NCI-H82 (cell line): ENCODE measurements at regions not wholly inside any gene's neighbourhood (a gene's known extent, or its start where the extent isn't known, plus 50 kb on each side); places are given as distances from the start of the nearest gene placed in this dataset.
"Not testable (repeated sequence)": the region's sequence is repeated elsewhere in the genome, so short reads cannot be mapped to it uniquely, and the experiment has no call there.

Experiments used
- DNase-seq: peaks from one replicate; lab custom pipeline; 2025; lab: John Stamatoyannopoulos, UW

DNA sequence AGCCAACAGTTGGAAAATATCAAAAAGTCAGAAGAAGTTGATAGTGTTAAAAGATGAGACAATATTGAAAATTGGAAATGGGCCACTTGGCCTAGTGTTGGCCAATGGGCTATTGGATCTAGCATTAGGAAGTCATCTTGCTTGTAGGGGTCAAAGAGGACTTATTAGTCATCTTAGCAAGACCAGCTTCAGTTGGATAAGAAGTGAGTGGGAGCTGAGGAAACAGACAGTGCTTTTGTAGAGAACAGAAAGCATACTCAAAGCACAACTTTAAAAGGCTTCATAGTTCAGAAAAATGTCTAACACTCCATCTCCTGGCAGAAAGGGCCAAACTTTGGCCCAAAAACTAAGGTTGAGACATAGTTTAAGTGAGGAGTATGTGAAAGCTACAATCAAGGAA lies 139.9 kb upstream of the PKN2 start:
- DNase-seq = no peak

DNA sequence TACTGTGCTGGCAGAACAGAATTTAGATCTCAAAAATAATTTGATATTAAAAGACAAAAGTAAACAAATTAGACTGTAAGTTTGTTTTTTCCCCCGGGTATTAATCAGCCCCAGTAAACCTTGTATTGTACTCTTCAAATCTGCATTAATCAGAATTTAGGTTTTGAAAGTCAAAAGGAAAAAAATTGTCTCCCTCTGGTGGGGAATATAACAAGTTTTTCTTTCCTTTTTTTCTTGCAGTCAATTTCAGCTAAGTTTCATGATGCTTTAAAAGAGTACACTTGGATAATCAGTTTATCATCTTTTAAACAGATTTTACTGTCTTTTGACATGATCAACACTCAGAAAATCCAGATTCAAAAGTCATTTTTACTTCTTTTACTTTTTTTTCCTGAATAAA lies 134.5 kb upstream of the PKN2 start:
- DNase-seq = peak; percentile 38

DNA sequence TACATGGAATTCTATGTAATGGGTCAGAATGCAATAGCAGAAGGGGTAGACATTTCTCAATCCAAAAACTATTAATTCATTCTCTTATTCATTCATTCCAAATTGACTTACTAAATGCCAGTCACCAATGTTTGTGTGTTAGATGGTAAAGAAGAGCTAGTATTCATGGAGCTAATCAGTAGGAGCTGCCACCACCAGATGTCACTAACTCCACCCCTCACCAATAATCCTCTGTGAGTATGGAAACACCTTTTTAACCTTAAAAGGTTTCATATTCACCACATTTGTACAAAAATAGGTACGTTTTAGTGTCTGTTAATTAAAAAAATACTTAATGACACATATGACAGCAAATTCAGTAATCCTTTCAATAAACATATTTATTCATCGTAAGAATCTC lies 131.8 kb upstream of the PKN2 start:
- DNase-seq = peak; percentile 50

DNA sequence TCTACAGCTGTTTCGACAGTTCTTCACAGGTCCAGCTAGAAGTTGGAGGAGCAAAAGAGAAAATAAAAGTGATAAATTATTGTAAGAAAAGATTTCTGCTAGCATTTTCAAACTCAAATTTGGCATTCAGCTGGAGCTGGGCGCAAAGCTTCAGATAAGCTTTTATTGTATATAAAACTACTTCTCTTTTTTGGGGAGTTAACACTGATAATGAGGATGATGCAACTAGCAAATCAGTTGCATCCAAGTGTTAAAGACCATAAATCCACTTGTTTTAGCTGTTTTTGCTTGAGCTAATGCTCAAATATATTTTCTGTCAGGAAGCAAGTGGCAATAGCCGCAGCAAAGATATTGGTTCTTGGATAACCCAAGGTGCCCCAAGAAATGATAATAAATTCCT lies 127.1 kb upstream of the PKN2 start:
- DNase-seq = no peak

DNA sequence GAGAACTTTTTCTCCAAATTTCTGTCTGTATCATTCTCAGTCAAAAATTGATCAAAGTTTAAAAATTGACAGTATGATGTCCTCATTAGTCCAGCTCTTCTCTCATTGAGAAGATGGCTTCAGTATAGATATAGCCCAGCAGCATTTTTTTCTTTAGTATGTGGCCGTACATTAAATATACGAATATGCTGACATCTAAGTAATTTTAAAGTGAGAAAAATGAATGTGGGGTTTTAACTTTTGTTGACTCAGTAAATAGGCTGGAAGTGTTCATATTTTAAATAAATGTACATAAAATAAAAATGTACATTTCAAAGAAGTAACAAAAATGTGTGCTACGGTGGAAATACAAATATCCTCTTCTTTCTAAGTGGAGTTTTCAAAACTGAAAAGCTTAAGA lies 123.5 kb upstream of the PKN2 start:
- DNase-seq = no peak

DNA sequence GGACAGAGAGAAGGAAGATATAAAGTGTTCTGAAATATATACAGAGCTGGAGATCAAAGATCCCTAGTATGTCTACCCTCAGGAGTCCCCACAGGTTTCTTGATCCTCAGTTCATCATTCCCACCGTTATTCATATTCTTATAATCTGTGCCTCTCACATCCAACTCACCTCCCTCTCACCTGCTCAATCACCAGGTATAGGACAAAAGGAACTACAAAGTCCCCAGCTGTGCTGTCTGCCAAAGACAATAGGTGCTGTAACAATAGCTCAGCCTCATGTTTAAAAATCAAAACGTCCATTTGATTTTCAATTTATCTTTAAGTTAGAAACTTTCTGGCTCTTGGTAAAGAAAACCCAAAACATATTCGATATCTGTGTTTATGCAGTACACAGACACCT lies 121.1 kb upstream of the PKN2 start:
- no peak for DNase-seq

DNA sequence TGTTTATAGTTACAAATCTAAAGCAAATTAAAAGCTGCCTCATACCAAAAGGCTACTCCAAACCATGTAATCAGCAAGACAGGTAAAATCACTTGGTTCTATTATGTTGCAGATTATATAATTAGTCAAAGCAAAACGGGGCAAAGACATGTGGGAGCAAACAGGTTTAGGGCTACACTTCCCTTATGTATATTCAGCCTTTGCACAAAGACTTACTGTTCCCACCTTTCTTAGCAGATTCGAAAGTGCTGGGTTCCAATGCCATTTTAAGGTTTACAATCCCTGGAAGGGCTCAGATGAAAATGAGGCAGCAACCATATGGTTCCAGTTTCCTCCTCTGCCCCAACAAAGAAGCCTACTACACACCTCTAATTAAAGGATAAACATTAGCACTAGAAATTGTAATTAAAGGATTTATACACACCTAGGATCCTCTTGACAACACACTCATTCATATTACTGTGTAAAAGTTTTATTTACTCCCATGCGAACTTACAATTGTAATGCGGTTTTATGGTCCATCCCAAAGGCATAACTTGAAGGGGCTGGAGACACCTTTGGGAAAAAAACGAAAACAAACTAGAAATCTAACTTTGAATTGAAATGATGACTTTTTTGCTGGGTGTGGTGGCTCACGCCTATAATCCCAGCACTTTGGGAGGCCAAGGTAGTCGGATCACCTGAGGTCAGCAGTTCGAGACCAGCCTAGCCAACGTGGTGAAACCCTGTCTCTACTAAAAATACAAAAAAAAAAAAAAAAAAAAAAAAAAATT lies 117.3 kb upstream of the PKN2 start:
- peak; percentile 53 for DNase-seq

DNA sequence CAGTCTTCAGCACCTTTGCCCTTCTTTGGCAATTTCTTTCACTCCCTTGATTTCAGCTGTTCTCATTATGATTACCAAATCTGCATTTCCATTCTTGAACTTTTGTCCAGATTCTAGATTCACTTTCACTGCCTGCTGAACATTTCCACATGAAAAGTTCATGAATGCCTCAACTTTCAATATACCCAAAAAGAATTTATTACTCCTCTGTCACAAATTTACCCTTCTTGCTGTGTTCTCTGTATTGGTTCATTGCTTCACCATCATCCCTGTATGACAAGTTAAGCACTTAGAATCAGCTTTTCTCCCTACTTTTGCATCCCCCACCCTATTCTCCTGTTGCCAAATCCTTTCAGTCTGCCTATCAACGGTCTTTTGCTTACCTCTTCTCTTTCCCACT lies 112.6 kb upstream of the PKN2 start:
- DNase-seq = no peak

DNA sequence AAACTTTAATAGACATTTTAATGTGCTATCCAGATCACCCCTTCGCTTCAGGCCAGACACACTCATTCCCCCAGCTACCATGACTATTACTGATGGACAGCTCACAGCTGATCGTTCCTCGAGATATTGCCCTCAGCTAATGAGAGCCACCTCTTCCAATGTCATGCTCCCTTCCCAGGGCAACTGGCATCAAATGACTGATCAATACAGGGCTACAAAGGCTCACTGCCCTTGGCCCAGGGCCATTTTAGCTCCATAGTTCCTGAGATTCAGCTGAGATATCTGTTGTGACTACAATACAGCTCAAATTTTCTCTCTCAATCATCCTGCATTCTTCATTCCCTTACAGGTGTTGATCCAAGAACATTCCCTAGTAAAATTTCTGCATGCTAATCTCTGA lies 104.5 kb upstream of the PKN2 start:
- no peak for DNase-seq

DNA sequence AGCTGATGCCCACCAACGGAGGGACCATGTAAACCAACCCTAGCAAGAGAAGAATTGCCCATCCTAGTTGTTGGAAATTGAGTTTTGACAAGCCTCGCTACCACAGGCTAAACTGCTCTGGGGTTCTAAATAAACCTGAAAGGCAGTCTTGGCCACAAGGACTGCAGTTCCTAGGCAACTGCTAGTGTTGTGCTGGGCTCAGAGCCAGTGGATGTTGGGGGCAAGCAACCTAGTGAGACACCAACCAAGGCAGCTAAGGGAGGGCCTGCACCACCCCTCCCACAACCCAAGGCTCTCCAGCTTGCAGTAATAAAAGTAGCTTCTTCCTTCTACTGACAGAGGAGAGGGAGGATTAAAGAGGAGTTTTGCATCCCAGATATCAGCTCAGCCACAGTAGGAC lies 102.4 kb upstream of the PKN2 start:
- no peak for DNase-seq

DNA sequence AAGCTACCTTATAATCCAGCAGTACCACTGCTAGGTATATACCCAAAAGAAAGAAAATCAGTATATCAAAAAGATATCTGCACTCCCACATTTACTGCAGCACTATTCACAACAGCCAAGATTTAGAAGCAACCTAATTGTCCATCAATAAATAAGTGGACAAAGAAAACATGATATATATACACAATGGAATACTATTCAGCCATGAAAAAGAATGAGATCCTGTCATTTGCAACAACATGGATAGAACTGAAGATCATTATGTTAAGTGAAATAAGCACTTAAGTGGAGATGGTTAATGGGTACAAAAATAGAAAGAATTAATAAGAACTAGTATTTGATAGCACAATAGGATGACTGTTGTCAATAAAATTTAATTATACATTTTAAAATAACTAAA lies 90.7 kb upstream of the PKN2 start:
- DNase-seq = no peak

DNA sequence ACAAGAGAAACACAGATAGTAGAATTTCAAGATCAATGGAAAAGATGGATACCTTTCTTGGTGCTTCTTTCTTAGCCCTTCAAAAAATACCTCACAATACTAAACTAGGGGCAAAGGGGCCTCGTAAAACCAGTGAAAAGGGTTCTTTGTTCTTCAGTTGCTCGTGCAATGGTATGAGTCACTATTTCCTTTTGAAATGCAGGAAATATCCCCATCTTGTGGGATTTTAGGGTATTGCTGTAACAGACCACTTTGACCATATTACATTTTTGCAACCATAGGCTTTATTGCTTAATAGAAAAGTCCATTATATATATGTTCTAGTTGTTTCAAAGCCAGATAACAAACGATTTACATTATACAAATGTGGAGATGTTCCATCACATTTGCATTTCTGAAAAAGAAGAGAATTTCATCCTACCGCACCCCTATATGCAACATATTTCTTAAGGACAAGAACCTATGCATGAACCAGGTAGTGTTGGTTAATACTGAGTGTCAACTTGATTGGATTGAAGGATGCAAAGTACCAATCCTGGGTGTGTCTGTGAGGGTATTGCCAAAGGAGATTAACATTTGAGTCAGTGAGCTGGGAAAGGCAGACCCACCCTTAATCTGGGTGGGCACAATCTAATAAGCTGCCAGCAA lies 88.6 kb upstream of the PKN2 start:
- DNase-seq = peak; percentile 43

DNA sequence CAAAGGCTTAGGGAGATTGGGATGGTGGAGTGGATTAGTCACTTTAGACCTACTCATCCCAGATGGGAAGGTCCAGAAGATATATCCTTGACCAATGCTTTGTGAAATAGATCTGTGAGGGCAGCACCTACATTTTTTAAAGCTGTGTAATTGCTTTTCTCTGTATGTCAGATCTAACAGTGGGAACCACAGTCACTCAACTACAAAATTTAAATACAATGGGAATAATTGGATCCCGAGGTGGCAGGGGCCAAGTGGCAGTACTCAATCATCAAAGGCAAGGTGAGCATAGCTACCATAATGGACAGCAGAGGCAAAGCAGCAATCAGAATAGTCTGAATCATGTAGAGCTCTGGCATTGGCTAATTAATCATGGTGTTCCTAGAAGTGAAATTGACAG lies 86.1 kb upstream of the PKN2 start:
- DNase-seq = not testable (repeated sequence)

DNA sequence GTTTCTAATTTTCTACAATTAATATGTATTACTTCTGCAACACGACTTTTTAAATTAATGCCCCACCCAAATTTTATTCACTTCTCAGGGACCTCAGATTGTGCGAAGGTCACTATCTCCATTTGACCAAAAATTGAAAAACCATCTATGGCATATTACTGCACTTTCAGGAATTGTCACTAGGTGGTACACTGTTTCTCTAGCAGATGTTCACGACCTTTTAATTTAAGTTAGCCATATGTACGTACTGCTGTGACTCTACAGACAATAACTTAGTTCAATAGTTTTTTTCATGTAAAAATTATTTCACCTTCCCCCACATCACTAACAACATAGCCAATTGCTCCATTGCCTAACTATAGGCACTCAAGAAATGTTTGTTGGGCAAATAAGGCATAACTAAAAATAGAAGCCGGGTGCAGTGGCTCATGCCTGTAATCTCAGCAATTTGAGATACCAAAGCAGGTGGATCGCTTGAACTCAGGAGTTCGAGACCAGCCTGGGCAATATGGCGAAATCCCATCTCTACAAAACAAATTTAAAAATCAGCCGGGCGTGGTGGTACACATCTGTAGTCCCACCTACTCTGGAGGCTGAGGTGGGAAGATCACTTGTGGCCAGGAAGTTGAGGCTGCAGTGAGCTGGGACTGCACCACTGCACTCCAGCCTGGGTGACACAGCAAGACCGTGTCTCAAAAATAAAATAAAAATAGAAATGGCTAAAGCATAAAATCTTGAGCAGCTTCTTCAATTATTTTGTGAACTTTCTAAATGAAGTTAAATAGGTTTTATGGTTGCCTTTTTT lies 75.7 kb upstream of the PKN2 start:
- DNase-seq = peak; percentile 80

DNA sequence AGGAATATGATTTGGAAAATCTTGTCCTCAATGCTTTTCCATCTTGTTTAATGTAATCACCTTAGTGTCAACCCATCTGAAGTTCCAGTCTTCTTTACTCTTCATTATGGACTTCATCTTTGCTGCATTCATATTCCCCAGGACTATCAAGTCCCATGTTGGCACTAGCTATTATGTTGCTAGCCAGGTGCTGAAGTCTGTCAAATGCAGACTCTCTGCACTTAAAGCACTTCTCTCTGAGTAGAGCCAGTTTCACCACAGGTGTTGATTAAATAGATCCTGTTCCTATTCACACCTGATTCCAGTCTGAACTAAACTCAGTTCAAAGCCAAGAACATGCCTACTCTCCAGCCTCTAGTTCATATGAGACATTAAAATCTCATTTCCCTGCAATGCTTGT lies 75.0 kb upstream of the PKN2 start:
- no peak for DNase-seq

DNA sequence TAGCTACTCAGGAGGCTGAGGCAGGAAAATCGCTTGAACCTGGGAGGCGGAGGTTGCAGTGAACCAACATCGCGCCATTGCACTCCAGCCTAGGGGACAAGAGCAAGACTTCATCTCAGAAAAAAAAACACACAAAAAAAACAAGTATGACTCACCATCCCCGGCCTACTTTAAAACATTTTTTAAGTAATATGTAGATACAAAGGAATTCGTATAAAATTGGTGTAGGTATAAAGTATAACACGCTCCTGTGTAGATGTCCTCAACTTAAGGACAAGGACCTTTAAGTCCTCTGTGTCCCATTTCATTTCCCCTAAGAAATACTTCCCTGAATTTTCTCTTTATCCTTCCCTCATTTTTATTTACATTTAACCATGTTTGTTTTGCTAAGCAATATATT lies 73.4 kb upstream of the PKN2 start:
- DNase-seq = no peak

DNA sequence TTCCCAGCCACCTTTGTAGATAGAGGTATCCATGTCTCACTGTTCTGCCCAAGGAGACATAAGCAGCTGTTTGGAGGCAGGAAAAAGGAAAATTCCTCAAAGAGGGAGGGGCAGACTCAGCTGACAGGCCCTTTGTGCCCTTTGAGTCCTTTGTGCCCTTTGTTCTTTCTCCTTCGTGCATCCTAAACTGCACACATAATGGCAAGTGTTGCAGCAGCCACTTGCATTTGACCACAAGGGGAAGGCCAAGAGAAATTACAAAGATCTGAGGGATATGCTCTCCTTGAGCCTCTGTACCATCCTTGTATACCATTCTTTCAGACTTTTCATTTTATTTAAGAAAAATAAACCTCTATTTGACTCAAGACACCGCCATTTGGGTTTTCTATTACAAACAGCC lies 71.8 kb upstream of the PKN2 start:
- DNase-seq = no peak

DNA sequence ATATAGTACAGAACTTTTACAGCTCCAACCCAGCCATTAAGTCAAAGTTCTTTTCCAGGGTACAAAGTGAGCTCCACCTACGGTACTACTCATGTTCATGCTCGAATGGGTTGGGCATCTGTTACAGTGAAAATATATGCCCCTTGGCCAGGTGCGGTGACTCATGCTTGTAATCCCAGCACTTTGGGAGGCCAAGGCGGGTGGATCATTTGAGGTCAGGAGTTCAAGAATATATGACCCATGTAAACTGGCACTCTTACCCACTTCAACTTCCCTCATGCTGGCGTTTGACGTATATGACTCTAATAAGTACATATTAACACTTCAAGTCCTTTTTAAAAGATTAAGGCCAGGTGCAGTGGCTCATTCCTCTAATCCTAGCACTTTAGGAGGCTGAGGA lies 71.3 kb upstream of the PKN2 start:
- peak; percentile 68 for DNase-seq

DNA sequence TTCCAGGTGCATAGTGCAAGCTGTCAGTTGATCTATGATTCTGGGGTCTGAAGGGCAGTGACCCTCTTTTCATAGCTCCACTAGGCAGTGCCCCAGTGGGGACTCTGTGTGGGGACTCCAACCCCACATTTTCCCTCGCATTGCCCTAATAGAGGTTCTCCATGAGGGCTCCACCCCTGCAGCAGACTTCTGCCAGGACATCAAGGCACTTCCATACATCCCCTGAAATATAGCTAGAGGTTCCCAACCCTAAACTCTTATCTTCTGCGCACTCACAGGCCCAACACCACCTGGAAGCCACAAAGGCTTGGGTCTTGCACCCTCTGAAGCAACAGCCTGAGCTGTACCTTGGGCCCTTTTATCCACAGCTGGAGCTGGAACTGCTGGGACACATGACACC lies 65.7 kb upstream of the PKN2 start:
- no peak for DNase-seq

DNA sequence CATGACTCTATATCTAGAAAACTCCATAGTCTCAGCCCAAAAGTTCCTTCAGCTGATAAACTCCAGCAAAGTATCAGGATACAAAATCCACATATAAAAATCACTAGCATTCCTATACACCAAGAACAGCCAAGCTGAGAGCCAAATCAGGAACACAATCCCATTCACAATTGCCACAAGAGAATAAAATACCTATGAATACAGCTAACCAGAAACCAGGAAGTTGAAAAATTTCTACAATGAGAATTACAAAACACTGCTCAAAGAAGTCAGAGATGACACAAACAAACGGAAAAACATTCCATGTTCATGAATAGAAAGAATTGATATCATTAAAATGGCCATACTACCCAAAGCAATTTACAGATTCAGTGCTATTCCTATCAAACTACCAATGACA lies 61.0 kb upstream of the PKN2 start:
- not testable (repeated sequence) for DNase-seq
